Activated CD4-positive, alpha-beta T cell treated with anti-CD3 and anti-CD28 coated beads for 48 hours (primary cell): ENCODE measurements at regions not wholly inside any gene's neighbourhood (a gene's known extent, or its start where the extent isn't known, plus 50 kb on each side); places are given as distances from the start of the nearest gene placed in this dataset.

Experiments
- DNase-seq: peaks from one replicate; pipeline ENCODE4 v3.0.0-alpha.2; 2020

DNA sequence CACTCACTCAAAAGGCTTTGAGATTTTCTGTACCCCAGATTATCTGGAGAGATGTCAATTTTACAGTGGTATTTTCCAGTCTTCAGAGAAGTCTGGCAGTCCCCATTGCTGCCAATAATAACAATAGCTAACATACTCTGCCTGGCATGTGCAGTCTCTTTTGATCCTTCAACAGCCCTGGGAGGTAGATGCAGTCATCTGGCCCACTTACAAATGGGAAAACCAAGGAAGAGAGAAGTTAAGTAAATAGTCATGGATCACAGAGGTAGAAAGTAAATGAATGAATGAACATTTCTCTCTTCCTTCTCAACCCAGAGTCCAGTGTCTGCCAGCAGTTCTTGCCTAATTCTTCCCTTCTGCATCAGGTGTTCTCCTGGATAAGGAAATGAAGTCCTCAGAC is 113.0 kb upstream of the EDNRA start:
- no peak for DNase-seq

DNA sequence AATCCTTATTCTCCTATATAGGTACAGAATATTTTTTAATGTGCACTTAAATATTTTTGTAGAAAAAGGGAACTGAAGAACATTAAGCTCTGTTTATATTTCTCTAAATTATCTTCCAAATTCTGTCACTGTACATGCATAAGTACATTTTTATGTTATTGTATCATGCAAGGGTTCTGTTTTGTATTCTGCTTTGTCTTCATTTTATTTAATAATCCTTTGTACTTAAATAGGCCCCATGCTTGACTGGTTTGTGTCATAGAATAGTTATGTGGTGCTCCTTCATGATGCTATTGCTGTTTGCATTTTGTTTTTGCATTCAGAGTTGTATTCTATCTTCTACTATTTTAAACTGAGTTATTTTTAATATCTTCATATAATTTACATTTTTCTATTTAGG is 111.9 kb upstream of the EDNRA start:
- no peak for DNase-seq

DNA sequence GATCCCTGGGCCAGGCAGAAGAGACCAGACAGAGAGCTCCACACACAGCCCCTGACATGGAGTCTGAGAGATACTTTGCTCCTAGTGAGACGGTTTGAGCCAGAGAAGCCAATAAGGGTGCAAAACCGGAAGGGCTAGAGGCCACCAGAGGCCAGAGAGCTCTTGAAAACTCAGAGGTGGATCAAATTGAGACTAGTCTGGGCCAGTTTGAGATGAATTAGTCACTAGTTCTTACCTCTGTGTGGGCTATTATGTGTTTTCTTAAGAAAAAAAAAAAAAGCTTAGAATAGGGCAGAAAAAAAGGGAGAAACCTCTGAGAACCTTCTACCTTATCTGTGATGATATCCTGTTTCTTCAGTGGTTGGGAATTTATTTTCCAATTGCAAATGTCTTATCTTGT is 110.4 kb upstream of the EDNRA start:
- no peak for DNase-seq

DNA sequence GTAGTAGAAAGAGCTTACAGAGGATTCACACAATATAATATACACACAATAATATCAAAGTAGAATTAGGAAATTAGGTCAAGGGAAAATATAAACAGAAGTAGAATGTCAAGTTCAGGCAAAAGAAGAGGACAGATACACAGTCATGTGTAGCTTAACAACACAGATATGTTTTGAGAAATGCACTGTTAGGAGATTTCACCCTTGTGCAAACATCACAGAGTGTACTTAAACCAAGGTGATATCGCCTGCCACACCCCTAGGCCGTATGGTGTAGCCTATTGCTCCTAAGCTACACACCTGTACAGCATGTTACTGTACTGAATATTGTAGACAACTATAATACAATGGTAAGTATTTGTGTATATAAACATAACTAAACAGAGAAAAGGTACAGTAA is 110.0 kb upstream of the EDNRA start:
- no peak for DNase-seq

DNA sequence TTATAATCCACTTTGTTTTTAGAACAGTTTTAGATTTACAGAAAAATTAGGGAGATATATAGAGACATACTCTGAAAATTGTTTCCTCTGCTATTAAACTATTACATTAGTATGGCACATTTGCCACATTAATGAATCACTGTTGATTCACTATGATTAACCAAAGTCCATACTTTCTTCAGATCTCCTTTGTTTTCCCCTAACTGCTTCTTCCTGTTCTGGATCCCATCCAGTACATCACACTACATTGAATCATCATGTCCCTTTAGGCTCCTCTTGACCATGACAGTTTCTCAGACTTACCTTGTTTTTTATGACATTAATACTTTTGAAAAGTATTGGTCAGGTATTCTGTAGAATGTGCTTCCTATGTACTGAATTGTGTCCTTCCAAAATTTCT is 109.2 kb upstream of the EDNRA start:
- no peak for DNase-seq

DNA sequence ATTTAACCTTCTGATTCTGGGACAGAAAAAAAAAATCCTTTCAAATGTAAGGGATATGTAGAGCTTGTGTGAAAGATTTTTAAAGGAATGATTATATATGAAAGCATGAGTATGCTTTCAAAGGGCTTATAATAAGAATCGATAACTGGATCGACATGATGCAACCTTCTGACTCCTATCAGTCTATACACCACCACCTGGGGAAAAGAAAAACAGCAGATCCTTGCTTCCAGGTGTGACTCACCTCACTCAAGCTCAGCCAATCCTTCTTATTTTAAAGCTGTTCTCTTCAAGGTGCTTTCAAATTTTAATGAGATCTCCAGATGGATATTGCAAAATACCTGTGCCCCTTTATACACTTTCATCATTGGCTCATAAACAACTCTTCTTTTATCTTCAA is 102.1 kb upstream of the EDNRA start:
- DNase-seq: no peak

DNA sequence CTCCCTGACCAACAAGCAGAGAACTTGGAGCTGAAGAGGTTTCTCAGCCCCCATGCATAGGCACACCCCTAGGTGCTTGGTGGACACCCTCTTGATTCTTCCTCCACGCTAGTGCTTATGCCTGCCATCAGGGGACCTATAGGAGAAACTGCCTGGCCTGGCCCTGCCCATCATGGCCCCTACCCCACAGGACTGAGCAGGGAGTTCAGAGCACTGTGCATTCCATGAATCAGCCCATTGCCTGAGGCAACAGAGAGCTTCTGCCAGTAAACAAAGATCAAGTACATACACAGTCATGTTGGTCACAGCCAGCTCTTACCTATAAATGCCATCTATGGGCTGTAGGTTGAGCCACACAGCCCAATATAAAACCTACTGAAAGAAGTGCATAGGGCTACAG is 99.1 kb upstream of the EDNRA start:
- DNase-seq: no peak

DNA sequence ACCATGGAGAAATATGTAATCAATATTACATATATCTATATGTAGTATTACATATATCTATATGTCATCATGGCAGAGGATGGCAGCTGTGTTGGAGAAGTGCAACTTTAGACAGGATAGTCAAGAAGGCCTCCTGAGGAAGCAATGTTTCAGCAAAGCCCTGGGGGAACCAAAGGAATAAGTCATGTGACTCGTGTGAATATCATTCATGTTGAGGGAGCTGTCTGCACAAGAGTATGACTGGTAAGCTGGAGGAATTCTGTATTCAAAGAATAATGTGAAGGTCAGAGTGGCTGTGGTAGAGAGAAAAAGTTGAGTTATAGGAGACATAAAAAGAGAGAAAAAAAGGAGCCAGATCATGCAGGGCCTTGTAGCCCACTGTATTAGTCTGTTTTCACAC is 92.9 kb upstream of the EDNRA start:
- DNase-seq: no peak

DNA sequence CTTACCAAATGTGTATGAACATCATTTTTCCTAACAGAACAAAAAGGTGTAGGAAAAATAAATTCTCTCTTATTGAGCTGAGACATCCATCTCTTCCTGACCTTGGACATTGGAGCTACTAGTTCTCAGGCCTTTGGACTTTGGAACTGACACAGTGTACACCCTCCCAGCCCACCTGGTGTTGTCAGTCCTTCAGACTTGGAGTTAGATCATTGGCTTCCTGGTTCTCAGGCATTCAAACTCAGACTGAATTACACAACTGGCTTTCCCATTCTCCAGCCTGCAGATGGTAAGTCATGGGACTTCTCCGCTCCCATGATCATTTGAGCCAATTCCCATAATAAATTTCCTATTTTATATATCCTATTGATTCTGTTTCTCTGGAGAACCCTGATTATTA is 84.8 kb upstream of the EDNRA start:
- no peak for DNase-seq

DNA sequence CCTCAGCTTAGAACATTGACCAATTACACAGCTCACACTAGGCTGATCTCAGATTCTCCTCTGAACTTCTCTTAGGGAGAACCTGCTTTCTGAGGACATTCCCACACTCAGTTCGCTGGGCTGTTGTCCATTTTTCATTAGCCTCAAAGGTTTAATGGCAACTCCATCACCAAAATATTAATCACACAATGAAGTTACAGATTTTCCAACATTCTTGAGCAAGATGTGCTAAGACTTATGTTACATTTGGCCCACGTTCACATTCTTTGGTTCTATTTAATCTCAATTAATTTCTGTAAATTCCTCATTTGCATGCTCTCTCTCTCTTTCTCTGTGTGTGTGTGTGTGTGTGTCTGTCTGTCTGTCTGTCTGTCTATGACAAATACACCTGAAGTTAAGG is 82.3 kb upstream of the EDNRA start:
- no peak for DNase-seq

DNA sequence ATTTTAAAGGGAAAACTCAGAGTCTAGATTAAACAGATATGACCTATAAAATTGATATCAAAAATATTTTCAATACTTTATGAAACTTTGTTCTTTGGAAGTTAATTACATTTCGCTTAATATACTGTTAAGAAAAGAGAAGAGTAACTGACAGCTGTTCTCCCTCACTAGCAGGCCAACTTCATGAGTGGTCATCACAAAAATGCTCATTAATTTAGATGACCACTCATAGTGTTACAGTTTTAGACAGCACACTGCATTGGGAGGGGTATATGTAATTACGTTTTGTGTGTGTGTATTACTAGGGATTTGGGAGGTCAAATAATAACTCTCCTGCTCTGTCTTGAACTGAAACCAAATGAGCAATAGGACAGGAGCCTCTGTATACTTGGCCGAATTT is 80.2 kb upstream of the EDNRA start:
- DNase-seq: no peak

DNA sequence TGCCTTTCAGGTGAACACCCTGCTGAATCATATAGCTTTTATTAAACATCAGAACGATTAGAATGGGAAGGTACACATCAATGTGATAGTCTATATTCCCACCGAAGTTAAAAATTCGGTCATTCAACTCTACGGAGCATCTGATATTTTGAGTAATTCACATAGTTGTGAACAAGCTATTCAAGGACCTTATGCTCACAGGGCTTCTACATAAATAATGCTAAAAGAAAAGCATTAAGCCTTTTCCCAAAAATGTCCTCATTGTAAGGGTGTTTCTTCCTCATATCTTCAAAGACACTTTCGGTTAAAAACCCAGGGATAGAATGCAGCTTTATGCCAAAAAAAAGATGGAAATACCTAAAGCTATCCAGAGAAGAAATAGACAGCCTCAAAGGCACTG is 79.7 kb upstream of the EDNRA start:
- no peak for DNase-seq

DNA sequence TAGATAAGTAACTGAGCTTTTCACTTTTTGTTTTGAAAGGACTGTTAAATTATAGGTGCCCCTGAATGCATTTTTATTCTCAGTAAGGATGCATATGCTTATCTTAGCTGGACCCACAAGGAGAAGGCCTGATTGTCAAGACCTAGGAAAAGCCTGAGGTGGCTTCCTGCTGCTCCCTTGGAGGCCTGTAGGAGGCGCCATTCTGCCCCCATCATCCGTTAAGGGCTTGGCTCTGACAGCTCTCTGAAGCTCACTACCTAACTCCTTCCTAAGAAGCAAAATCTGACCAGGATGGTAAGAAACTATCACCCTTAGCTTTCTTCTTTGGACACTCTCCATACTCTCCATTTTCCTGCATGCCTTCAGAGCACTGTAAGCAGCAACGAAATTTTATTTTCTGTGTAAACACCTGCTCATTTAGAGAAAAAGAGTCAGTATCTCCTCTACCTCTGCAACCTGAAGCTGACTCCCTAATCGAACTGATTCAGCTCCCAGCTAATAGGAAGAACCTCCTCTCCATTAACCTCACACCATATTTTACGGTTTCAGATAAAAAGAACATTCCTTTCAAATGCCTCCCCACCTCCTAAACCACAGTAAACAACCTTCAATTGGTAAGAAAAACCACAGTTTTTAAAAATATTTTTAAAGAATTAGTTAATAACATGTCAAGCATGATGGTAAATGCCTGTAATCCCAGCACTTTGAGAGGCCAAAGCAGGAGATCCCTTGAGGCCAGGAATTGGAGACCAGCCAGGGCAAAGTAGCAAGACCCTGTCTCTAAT is 73.4 kb upstream of the EDNRA start:
- no peak for DNase-seq

DNA sequence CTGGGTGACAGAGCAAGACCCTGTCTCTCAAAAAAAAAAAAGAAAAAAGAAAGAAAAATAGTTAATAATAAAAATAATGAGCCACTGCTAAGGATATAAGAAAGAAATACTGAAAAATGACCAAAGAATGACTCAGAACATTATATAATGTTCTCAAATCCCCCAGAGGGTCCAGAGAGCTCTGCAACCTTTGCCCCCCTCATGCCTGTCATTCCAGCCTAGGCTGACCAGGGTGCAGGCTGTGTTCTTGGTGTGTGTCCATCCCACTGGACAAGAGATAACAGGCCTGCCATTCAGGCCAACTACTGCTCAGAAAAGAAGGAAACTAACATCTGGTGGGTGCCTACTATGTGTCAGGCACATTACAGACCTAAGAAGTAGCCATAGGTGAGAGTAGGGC is 72.7 kb upstream of the EDNRA start:
- DNase-seq: no peak

DNA sequence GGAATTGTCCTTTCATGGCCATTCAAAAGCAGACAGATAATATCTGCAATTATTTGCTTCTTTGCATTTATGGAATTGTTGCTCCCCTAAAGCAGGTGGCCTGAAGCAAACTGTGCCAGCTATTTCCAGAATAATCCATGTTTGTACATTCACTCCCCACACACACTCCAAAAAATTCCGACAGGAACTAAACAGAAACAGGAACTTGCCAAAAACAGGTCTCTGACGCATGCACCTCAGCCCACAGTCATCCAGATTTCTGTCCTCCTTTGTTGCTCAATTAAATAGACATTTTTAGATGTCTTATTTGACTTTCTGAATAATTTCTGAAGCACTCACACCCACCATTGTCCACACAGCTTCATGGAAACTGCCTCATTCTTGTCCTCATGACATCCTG is 71.5 kb upstream of the EDNRA start:
- no peak for DNase-seq

DNA sequence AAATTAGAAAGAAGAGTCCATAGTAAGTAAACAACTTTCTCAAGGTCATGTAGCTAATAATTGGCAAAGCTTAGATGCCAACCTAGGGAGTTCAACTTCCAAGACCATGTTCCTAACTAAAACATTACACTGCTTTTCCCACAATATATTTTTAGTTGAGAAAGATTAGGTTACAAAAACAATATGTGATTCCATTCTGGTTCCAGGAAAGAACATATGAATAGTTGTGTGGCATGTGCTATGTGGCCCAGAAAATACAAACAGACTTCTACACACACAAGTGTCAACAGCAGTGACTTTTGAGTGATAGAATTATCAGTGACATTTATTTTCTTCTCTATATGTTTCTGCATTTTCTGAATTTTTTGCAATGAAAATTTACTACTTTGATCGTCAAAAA is 62.7 kb upstream of the EDNRA start:
- no peak for DNase-seq

DNA sequence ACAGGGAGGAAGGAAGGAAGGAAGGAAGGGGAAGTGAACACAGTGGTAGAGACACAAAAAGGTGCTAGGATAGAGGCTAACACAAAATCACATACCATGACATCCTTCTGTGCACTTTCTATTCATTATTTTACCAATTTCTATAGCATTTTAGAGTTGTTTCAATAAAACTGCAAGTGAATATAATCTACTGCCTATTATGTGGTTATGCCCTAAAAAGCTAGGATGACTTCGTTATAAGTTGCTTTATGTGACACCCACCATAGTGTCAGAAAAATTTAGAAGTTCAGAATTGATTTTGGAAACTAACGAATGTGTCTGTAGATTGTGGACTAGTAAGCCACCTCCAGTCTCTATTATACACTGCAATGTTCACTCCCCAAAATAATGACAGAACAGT is 59.4 kb upstream of the EDNRA start:
- no peak for DNase-seq

DNA sequence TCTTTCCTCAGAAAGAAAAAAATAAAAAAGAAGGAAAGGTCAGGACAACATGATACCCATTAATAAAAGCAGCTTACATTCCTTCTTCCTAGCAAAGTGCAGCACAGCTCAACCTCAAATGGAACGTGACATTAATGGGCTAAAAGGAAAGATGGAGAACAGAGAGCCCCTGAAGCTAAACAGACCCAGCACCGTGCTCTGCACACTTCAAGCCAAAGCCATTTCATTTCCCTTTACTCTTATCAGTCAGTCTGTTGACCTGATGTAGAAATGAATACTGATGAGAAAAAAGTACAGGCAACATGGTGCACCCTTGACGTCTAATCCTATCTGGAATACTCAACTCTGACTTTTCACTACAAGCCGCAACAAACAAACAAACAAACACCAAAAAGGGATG is 57.7 kb upstream of the EDNRA start:
- no peak for DNase-seq

DNA sequence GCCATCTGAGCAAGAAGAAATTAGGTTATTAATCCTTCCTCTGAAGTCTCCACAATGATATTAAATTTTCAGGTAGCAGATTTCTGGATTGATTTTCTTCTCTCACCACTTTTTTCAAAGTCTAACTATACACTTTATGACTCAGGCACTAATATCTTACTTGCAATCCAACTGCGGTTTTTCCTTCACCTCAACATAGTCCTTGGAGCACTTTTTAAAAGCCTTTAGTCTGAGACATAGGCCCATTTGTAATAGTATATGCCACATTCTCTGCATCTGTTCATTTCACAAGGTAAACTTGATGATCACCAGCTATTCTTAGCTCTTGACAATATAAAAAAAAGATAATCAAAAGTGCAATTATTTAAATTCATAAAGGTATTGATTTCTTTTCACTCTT is 55.9 kb upstream of the EDNRA start:
- no peak for DNase-seq

DNA sequence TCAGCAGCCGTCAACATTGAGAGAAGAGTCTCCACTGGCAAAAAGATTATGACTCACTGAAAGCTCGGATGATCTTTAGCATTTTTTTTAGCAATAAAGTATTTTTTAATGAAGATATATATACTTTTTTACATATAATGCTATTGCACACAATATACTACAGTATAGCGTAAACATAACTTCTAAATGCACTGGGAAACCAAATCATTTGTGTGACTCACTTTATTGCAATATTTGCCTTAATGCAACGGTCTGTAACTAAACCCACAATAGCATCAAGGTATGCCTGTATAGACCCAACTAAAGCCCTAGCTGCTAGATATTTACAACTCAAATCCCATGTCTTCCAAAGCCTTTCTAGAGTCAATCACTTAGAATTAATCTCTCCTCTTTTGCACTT is 52.3 kb upstream of the EDNRA start:
- no peak for DNase-seq

DNA sequence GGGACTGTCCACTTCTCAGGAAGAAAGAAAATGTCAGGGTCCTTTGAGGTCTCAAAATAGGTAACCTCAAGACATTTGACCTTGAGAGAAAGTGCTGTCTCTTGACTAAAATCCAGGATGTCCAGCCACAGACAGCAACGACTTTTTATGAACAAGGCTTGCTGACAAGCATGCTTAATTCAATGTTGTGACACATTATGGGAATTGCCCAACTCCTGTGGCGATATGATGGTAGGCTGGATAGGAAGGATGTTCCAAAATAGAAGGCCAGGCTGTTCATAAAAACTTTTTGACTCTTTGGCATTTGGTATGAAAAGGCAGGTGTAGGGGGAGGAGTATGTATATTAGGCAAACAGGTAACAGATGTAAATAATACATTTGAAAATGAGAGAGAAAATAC is 50.8 kb upstream of the EDNRA start:
- no peak for DNase-seq
